WTC11 (cell line): ENCODE measurements at regions not wholly inside any gene's neighbourhood (a gene's known extent, or its start where the extent isn't known, plus 50 kb on each side); places are given as distances from the start of the nearest gene placed in this dataset.

Source experiments
- ATAC-seq: fragments of 200-7000 bp; cut with Tn5 transposase; 2 replicates; pipeline ENCODE4 v1.10.0; 2021; ENCODE audit warnings: mild to moderate bottlenecking, moderate library complexity
- CTCF ChIA-PET: fragments of 300-600 bp; sonication (Branson Sonifier 250); formaldehyde crosslinking; loops from one replicate; lab custom pipeline; 2021; ENCODE audit warnings: antibody characterized with exemption; lab: Charles Lee
- POLR2A ChIA-PET: fragments of 350-600 bp; sonication (Branson Sonifier 250); formaldehyde crosslinking; loops from one replicate; lab custom pipeline; 2021; ENCODE audit warnings: antibody characterized with exemption; lab: Charles Lee
- DNase-seq: peaks from one replicate; pipeline ENCODE4 v3.0.0; 2021; ENCODE audit warnings: low spot score
- H3K27ac Mint-ChIP-seq: 2 replicates; pipeline ENCODE4 v1.8.0; 2021; ENCODE audit warnings: mixed read lengths
- H3K27me3 Mint-ChIP-seq: 2 replicates; pipeline ENCODE4 v1.8.0; 2021; ENCODE audit warnings: low read depth, mild to moderate bottlenecking, moderate library complexity, mixed read lengths
- H3K36me3 Mint-ChIP-seq: 2 replicates; pipeline ENCODE4 v1.8.0; 2021; ENCODE audit warnings: mixed read lengths
- H3K4me1 Mint-ChIP-seq: 2 replicates; pipeline ENCODE4 v1.8.0; 2022; ENCODE audit warnings: mixed read lengths
- H3K4me3 Mint-ChIP-seq: 2 replicates; pipeline ENCODE4 v1.8.0; 2021; ENCODE audit warnings: mild to moderate bottlenecking, moderate library complexity, mixed read lengths
- H3K9me3 Mint-ChIP-seq: 2 replicates; pipeline ENCODE4 v1.8.0; 2021; ENCODE audit warnings: mixed read lengths
- ATF1 ChIP-seq: sonication (generic); formaldehyde crosslinking; IDR thresholded peaks from 2 replicates; pipeline ENCODE4 v1.8.1; 2023; ENCODE audit warnings: mild to moderate bottlenecking, moderate library complexity, missing genetic modification reagents
- CREM ChIP-seq: sonication (generic); formaldehyde crosslinking; IDR thresholded peaks from 2 replicates; pipeline ENCODE4 v1.8.1; 2022; ENCODE audit warnings: mild to moderate bottlenecking, missing genetic modification reagents, moderate library complexity
- E2F4 ChIP-seq: sonication (generic); formaldehyde crosslinking; IDR thresholded peaks from 2 replicates; pipeline ENCODE4 v1.8.1; 2022; ENCODE audit warnings: low read depth, mild to moderate bottlenecking, moderate library complexity, missing genetic modification reagents, borderline replicate concordance
- ESRRA ChIP-seq: sonication (generic); formaldehyde crosslinking; IDR thresholded peaks from 2 replicates; pipeline ENCODE4 v1.8.1; 2022; ENCODE audit warnings: mild to moderate bottlenecking, missing genetic modification reagents, borderline replicate concordance
- FOXK1 ChIP-seq: sonication (generic); formaldehyde crosslinking; IDR thresholded peaks from 2 replicates; pipeline ENCODE4 v1.8.0; 2022; ENCODE audit warnings: mild to moderate bottlenecking, moderate library complexity, missing genetic modification reagents
- JAZF1 ChIP-seq: fragments of 250-450 bp; sonication (Bioruptor Pico); IDR thresholded peaks from 2 replicates; pipeline ENCODE4 v1.9.0; 2021; ENCODE audit warnings: moderate library complexity, mild to moderate bottlenecking, inconsistent platforms
- NFATC4 ChIP-seq: fragments of 250-450 bp; sonication (Bioruptor Pico); IDR thresholded peaks from 2 replicates; pipeline ENCODE4 v1.9.0; 2021; ENCODE audit warnings: mild to moderate bottlenecking
- NFYB ChIP-seq: sonication (generic); formaldehyde crosslinking; conservative IDR thresholded peaks from 2 replicates; pipeline ENCODE4 v1.8.0; 2022; ENCODE audit warnings: low read depth, missing genetic modification reagents
- NR1H2 ChIP-seq: sonication (generic); formaldehyde crosslinking; IDR thresholded peaks from 2 replicates; pipeline ENCODE4 v1.9.0; 2021; ENCODE audit warnings: mild to moderate bottlenecking, moderate library complexity, missing genetic modification reagents
- NR2C2 ChIP-seq: sonication (generic); formaldehyde crosslinking; IDR thresholded peaks from 2 replicates; pipeline ENCODE4 v1.8.0; 2022; ENCODE audit warnings: mild to moderate bottlenecking, missing genetic modification reagents
- OVOL2 ChIP-seq: fragments of 250-450 bp; sonication (Bioruptor Pico); IDR thresholded peaks from 2 replicates; pipeline ENCODE4 v1.9.0; 2021; ENCODE audit warnings: mild to moderate bottlenecking, borderline replicate concordance
- PREB ChIP-seq: sonication (generic); formaldehyde crosslinking; IDR thresholded peaks from 2 replicates; pipeline ENCODE4 v1.8.1; 2022; ENCODE audit warnings: mild to moderate bottlenecking, missing genetic modification reagents, moderate library complexity, borderline replicate concordance
- ZNF121 ChIP-seq: sonication (generic); formaldehyde crosslinking; IDR thresholded peaks from 2 replicates; pipeline ENCODE4 v1.8.0; 2023; ENCODE audit warnings: missing genetic modification reagents
- ZNF317 ChIP-seq: sonication (generic); formaldehyde crosslinking; IDR thresholded peaks from 2 replicates; pipeline ENCODE4 v1.8.1; 2023; ENCODE audit warnings: low read depth, mild to moderate bottlenecking, moderate library complexity, missing genetic modification reagents, borderline replicate concordance
- ZNF396 ChIP-seq: fragments of 250-450 bp; sonication (Bioruptor Pico); IDR thresholded peaks from 2 replicates; pipeline ENCODE4 v1.8.0; 2021; ENCODE audit warnings: mild to moderate bottlenecking, moderate library complexity, borderline replicate concordance
- TF ChIP-seq, protein P1 (sequence below): fragments of 200-600 bp; IDR thresholded peaks from 2 replicates; pipeline ENCODE4 v1.8.0; 2022; ENCODE audit warnings: antibody characterized with exemption
- TF ChIP-seq, protein P2 (sequence below): sonication (generic); formaldehyde crosslinking; IDR thresholded peaks from 2 replicates; pipeline ENCODE4 v1.8.0; 2022; ENCODE audit warnings: mild to moderate bottlenecking, missing genetic modification reagents
- TF ChIP-seq, protein P3 (sequence below): fragments of 250-450 bp; sonication (Bioruptor Pico); IDR thresholded peaks from 2 replicates; pipeline ENCODE4 v1.9.0; 2021; ENCODE audit warnings: moderate library complexity, mild to moderate bottlenecking, inconsistent platforms, borderline replicate concordance
- TF ChIP-seq, protein P4 (sequence below): fragments of 250-450 bp; sonication (Bioruptor Pico); conservative IDR thresholded peaks from 2 replicates; pipeline ENCODE4 v1.9.0; 2021; ENCODE audit warnings: mild to moderate bottlenecking

DNA sequence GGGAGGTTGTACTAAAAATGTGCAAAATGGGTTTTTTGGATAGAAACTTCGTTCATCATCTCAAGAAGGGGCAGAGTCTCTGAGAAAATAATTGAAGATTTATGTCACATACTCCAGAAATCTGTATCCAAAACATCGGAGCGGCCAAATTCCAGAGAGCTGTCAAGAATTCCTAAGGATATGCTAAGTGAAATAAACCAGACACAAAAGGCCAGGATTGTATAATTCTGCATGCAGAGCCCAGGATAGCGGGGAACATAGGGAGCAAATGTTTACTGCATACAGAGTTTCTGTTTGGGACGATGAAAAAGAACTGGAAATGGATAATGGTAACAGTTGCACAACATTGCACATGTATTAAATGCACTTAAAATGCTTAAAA is 224.2 kb upstream of the AUTS2 start (continued):
- TF ChIP-seq E2F4 = no peak
- no peak for TF ChIP-seq NFYB (CRISPR knock-in tag)
- TF ChIP-seq OVOL2 (CRISPR knock-in tag) = no peak
- TF ChIP-seq ZNF317 (CRISPR knock-in tag) = no peak

GRCh38 chr7:69377191-69377590 is 221.1 kb upstream of the AUTS2 start:
- POLR2A ChIA-PET = interaction anchor here (0.6 kb wide), 1 partner anchor 1884 kb away, joined by 3 read pairs; no protein-coding TSS in a partner anchor
- Mint-ChIP-seq H3K9me3 (no peaks in the 10 kb centered on the region), H3K36me3 (no peaks in the 10 kb centered on the region), H3K27me3 (peaks cover 7% of the 10 kb centered on the region; the same call in 1 of the 2 replicates), H3K4me1 (peaks cover 2% of the 10 kb centered on the region), H3K27ac (no peak overlapping the region), H3K4me3 (no peak overlapping the region)
- ATAC-seq (no peak), DNase-seq (no peak)
- CTCF ChIA-PET = interaction anchor here (1.7 kb wide), 1 partner anchor 166 kb away, joined by 5 read pairs; no protein-coding TSS in a partner anchor
- no peak for TF ChIP-seq ZNF121 (CRISPR knock-in tag)

DNA sequence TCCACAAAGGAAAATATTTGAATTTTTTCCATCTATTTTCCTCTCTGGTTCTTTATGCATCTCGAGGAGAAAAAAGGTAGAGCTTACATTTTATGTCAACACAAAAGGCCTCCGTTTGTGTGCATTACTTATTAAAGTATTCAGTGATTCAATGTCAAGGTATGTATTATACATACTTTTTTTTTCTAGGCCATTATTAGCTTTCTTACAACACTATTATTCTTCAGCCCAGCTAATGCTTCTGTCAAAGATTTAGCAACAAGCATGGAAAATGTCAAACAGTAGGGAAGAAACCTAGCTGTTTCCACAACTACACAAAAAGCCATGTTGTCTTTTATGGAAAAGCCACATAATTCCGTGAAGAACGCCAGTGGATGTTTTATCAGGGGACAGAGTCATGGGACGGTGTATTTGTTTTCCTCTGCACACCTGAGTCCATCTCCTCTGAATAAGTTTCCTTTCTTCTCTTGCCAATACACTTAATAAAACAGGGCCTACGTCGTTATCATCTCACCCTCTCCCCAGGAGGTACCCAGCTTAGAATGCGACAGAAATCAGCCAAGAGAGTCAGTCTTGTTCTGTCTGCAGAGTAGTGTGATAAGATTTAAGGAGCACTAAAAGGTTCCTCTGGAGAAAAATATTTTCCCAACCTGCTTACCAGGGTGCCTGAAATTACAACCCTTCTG is 209.7 kb upstream of the AUTS2 start:
- H3K36me3 Mint-ChIP-seq = no peaks in the 10 kb centered on the region
- no peak overlapping the region for H3K27ac Mint-ChIP-seq
- POLR2A ChIA-PET = no interaction called here
- H3K27me3 Mint-ChIP-seq = peaks cover 24% of the 10 kb centered on the region
- peaks cover 15% of the 10 kb centered on the region for H3K9me3 Mint-ChIP-seq
- ATAC-seq (no peak), DNase-seq (no peak)
- peaks cover 6% of the 10 kb centered on the region for H3K4me1 Mint-ChIP-seq
- TF ChIP-seq FOXK1 (CRISPR knock-in tag) = no peak
- TF ChIP-seq, protein P1, sequence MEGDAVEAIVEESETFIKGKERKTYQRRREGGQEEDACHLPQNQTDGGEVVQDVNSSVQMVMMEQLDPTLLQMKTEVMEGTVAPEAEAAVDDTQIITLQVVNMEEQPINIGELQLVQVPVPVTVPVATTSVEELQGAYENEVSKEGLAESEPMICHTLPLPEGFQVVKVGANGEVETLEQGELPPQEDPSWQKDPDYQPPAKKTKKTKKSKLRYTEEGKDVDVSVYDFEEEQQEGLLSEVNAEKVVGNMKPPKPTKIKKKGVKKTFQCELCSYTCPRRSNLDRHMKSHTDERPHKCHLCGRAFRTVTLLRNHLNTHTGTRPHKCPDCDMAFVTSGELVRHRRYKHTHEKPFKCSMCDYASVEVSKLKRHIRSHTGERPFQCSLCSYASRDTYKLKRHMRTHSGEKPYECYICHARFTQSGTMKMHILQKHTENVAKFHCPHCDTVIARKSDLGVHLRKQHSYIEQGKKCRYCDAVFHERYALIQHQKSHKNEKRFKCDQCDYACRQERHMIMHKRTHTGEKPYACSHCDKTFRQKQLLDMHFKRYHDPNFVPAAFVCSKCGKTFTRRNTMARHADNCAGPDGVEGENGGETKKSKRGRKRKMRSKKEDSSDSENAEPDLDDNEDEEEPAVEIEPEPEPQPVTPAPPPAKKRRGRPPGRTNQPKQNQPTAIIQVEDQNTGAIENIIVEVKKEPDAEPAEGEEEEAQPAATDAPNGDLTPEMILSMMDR = no peak
- no peak for TF ChIP-seq PREB (CRISPR knock-in tag)
- no peak for TF ChIP-seq OVOL2 (CRISPR knock-in tag)
- TF ChIP-seq NFATC4 (CRISPR knock-in tag) = no peak
- TF ChIP-seq, protein P2, sequence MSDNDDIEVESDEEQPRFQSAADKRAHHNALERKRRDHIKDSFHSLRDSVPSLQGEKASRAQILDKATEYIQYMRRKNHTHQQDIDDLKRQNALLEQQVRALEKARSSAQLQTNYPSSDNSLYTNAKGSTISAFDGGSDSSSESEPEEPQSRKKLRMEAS = no peak
- TF ChIP-seq CREM = no peak
- TF ChIP-seq ATF1 (CRISPR knock-in tag) = no peak
- no peak for TF ChIP-seq ZNF121 (CRISPR knock-in tag)
- TF ChIP-seq JAZF1 = no peak
- TF ChIP-seq NFYB (CRISPR knock-in tag) = no peak
- no peak overlapping the region for H3K4me3 Mint-ChIP-seq
- CTCF ChIA-PET = no interaction called here

DNA sequence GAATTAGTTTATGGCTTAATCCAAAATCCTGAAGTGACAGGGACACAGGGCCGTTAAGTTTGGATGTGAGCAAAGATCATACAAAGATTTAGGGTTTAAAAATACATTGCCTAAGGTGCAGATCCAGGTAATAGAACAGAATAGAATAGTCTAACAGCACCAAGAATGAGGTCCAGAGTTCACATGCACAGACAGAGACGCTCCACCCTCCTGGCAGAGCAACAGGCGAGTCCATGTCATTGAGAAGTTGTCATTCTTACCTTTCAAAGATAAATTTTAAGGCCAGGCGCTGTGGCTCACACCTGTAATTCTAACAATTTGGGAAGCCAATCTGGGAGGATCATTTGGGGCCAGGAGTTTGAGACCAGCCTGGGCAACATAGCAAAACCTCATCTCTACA is 209.1 kb upstream of the AUTS2 start:
- CTCF ChIA-PET = no interaction called here
- H3K27ac Mint-ChIP-seq = no peak overlapping the region
- H3K4me1 Mint-ChIP-seq = peaks cover 6% of the 10 kb centered on the region
- DNase-seq (no peak), ATAC-seq (no peak)
- no peaks in the 10 kb centered on the region for H3K36me3 Mint-ChIP-seq
- H3K4me3 Mint-ChIP-seq = no peak overlapping the region
- H3K27me3 Mint-ChIP-seq = peaks cover 21% of the 10 kb centered on the region
- H3K9me3 Mint-ChIP-seq = peaks cover 9% of the 10 kb centered on the region; the same call in 1 of the 2 replicates
- POLR2A ChIA-PET = no interaction called here
- TF ChIP-seq, protein P3, sequence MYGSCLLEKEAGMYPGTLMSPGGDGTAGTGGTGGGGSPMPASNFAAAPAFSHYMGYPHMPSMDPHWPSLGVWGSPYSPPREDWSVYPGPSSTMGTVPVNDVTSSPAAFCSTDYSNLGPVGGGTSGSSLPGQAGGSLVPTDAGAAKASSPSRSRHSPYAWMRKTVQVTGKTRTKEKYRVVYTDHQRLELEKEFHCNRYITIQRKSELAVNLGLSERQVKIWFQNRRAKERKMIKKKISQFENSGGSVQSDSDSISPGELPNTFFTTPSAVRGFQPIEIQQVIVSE = no peak
- no peak for TF ChIP-seq FOXK1 (CRISPR knock-in tag)
- TF ChIP-seq ESRRA (CRISPR knock-in tag) = no peak
- TF ChIP-seq NR2C2 (CRISPR knock-in tag) = no peak
- TF ChIP-seq ZNF396 (CRISPR knock-in tag) = no peak
- no peak for TF ChIP-seq NR1H2 (CRISPR knock-in tag)
- TF ChIP-seq, protein P4, sequence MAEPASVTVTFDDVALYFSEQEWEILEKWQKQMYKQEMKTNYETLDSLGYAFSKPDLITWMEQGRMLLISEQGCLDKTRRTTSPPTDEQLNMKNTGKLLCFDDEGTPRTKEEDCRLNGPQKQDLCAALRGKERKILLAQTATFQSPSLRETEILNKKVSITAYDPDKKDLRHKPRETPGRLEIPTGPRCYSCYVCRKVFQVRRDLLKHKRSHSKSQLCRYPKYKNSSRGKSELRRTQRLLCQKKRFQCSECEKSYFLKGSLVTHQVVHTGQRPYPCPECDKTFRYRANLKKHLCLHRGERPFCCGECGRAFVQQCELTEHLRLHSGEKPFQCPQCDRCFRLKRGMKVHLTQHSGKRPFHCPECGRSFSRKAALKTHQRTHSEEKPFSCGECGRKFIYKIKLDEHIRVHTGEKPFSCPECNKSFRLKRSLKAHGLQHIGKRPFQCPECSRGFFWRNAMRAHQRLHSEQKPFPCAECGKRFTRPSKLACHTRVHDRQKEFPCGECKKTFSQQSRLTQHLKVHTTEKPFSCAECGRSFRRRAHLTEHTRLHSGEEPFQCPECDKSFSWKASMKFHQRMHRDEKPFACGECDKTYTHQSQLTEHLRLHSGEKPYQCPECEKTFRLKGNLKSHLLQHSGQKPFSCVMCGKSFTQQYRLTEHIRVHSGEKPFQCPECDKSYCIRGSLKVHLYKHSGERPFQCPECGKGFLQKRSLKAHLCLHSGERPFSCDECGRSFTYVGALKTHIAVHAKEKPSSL = no peak
- no peak for TF ChIP-seq NFATC4 (CRISPR knock-in tag)
